ENCODE measurements at regions not wholly inside any gene's neighbourhood (a gene's known extent, or its start where the extent isn't known, plus 50 kb on each side); places are given as distances from the start of the nearest gene placed in this dataset.
A peak's percentile ranks its signal among the peaks of the same experiment; 100 is the strongest.

GRCh38 chr4:11722223-11722622, 293.5 kb upstream of the HS3ST1 start:
- H3K27me3 ChIP-seq, result no peaks in the 10 kb centered on the region
- H3K4me3 ChIP-seq, result no peak overlapping the region
- H3K4me1 ChIP-seq, result peaks cover 0 to 4% of the 10 kb centered on the region in 2 donors
- no peaks in the 10 kb centered on the region for H3K9me3 ChIP-seq
- TF ChIP-seq POLR2AphosphoS5 (IDR thresholded peaks at IDR 0.05) (no peak), POLR2A (IDR thresholded peaks at IDR 0.05) (no peak), CTCF (IDR thresholded peaks at IDR 0.05) (no peak)
- intact Hi-C loops (cut with DNase I; ENCODE audit: low total_unique reads), result no loop called here
- H3K27ac ChIP-seq, result no peak overlapping the region
- no peak for DNase-seq (ENCODE audit: low spot score in 2 of 2)
- no peaks in the 10 kb centered on the region for H3K36me3 ChIP-seq

GRCh38 chr4:11720292-11720691, 291.6 kb upstream of the HS3ST1 start:
- peak; percentile 57 to 64 (median 60) for TF ChIP-seq CTCF (IDR thresholded peaks at IDR 0.05)
- TF ChIP-seq POLR2AphosphoS5 (IDR thresholded peaks at IDR 0.05), result no peak
- no peak for TF ChIP-seq POLR2A (IDR thresholded peaks at IDR 0.05)
- Histone ChIP-seq H3K4me3 (no peak overlapping the region), H3K27ac (no peak overlapping the region), H3K27me3 (no peaks in the 10 kb centered on the region), H3K36me3 (no peaks in the 10 kb centered on the region), H3K4me1 (peaks cover 0 to 4% of the 10 kb centered on the region in 2 donors), H3K9me3 (no peaks in the 10 kb centered on the region)
- intact Hi-C loops (cut with DNase I; ENCODE audit: low total_unique reads), result no loop called here
- no peak for DNase-seq (ENCODE audit: low spot score in 2 of 2)

GRCh38 chr4:11719879-11720278, 291.2 kb upstream of the HS3ST1 start:
- no peak overlapping the region for H3K27ac ChIP-seq
- H3K27me3 ChIP-seq, result no peaks in the 10 kb centered on the region
- no peak overlapping the region for H3K4me3 ChIP-seq
- H3K9me3 ChIP-seq, result no peaks in the 10 kb centered on the region
- no peaks in the 10 kb centered on the region for H3K36me3 ChIP-seq
- no peak for TF ChIP-seq CTCF (IDR thresholded peaks at IDR 0.05)
- no peak for TF ChIP-seq POLR2AphosphoS5 (IDR thresholded peaks at IDR 0.05)
- TF ChIP-seq POLR2A (IDR thresholded peaks at IDR 0.05), result no peak
- no peak for DNase-seq (ENCODE audit: low spot score in 2 of 2)
- intact Hi-C loops (cut with DNase I; ENCODE audit: low total_unique reads), result no loop called here
- H3K4me1 ChIP-seq, result peaks cover 0 to 4% of the 10 kb centered on the region in 2 donors

GRCh38 chr4:11715753-11716521, 287.2 kb upstream of the HS3ST1 start:
- no peaks in the 10 kb centered on the region for H3K27me3 ChIP-seq
- DNase-seq (ENCODE audit: low spot score in 2 of 2), result no peak
- intact Hi-C loops (cut with DNase I; ENCODE audit: low total_unique reads), result no loop called here

More at GRCh38 chr4:11715753-11716521, 287.2 kb upstream of the HS3ST1 start:
- H3K4me1 ChIP-seq, result peaks cover 0 to 4% of the 10 kb centered on the region in 2 donors
- no peaks in the 10 kb centered on the region for H3K9me3 ChIP-seq
- no peaks in the 10 kb centered on the region for H3K36me3 ChIP-seq
- no peak overlapping the region for H3K4me3 ChIP-seq
- H3K27ac ChIP-seq, result no peak overlapping the region
- TF ChIP-seq POLR2A (IDR thresholded peaks at IDR 0.05) (no peak), POLR2AphosphoS5 (IDR thresholded peaks at IDR 0.05) (no peak), CTCF (IDR thresholded peaks at IDR 0.05) (no peak)
